Sigmoid colon (tissue), 6 donors: ENCODE measurements at regions not wholly inside any gene's neighbourhood (a gene's known extent, or its start where the extent isn't known, plus 50 kb on each side); places are given as distances from the start of the nearest gene placed in this dataset.
"Not testable (repeated sequence)": the region's sequence is repeated elsewhere in the genome, so short reads cannot be mapped to it uniquely, and the experiment has no call there.

ENCODE experiments used
- DNase-seq: peaks from one replicate; pipeline ENCODE4 v3.0.0-alpha.2; 2019
- H3K27ac ChIP-seq, 4 donors: fragments of 200-600 bp; sonication (generic); one replicate each; pipeline ENCODE4 v1.5.1; 2016 to 2019; ENCODE audit warnings: mild to moderate bottlenecking in 1 of 4
- H3K27me3 ChIP-seq, 3 donors: fragments of 200-600 bp; sonication (generic); one replicate each; pipeline ENCODE4 v1.5.1; 2019; ENCODE audit warnings: mild to moderate bottlenecking in 1 of 3
- H3K36me3 ChIP-seq, 4 donors: fragments of 200-600 bp; sonication (generic); one replicate each; pipeline ENCODE4 v1.5.1; 2016 to 2019
- H3K4me1 ChIP-seq, 4 donors: fragments of 200-600 bp; sonication (generic); one replicate each; pipeline ENCODE4 v1.5.1; 2017 to 2019
- H3K4me3 ChIP-seq, 4 donors: fragments of 200-600 bp; sonication (generic); one replicate each; pipeline ENCODE4 v1.5.1; 2017 to 2019; ENCODE audit warnings: mild to moderate bottlenecking in 2 of 4, moderate library complexity in 1 of 4
- H3K9me3 ChIP-seq, 4 donors: fragments of 200-600 bp in 3 of 4; sonication (generic) in 3 of 4; one replicate each; pipeline versions ENCODE4 v1.5.1 to v1.6.1; 2013 to 2019
- WGBS, 2 donors: extraction: QIAGEN DNeasy Blood & Tissue Kit; methylation state at CpG; one replicate each; pipeline ENCODE4 v1.1.7; 2013; 5-methylcytosine and 5-hydroxymethylcytosine counted together
- intact Hi-C: fragments of 100-400 bp; cut with DNase I; formaldehyde crosslinking; loops from one replicate; pipeline ENCODE4 v1.15.1; 2023
- donor health status: healthy with polysubstance abuse.
- donor health status: healthy.

- 56 to 59% methylated on average over 1 of the region's 1 CpG for WGBS, 2 donors
- intact Hi-C loops, H3K36me3 ChIP-seq, H3K4me1 ChIP-seq, DNase-seq, H3K4me3 ChIP-seq, H3K27ac ChIP-seq, H3K27me3 ChIP-seq: not testable (repeated sequence)
- peaks cover 0 to 12% (median 0%) of the 10 kb centered on the region in 4 donors for H3K9me3 ChIP-seq
These were observed 661.5 kb upstream of the TPTE start for GRCh38 chr21:9859865-9860264.

- H3K9me3 ChIP-seq = peaks cover 0 to 12% (median 2%) of the 10 kb centered on the region in 4 donors
- 63 to 66% methylated on average over 4 of the region's 4 CpGs for WGBS, 2 donors
- H3K36me3 ChIP-seq, intact Hi-C loops, DNase-seq, H3K27ac ChIP-seq, H3K4me3 ChIP-seq, H3K4me1 ChIP-seq, H3K27me3 ChIP-seq: not testable (repeated sequence)
These were observed 658.9 kb upstream of the TPTE start for GRCh38 chr21:9862456-9862855.

- DNase-seq, H3K4me3 ChIP-seq, H3K27ac ChIP-seq, H3K36me3 ChIP-seq, H3K27me3 ChIP-seq, intact Hi-C loops, H3K9me3 ChIP-seq, H3K4me1 ChIP-seq: not testable (repeated sequence)
- WGBS, 2 donors = 78 to 81% methylated on average over 1 of the region's 1 CpG
These were observed 653.6 kb upstream of the TPTE start for GRCh38 chr21:9867815-9868214.

GRCh38 chr21:9873096-9873495 lies 648.3 kb upstream of the TPTE start:
- not testable (repeated sequence) for H3K27ac ChIP-seq
- 65 to 68% methylated on average over 8 of the region's 8 CpGs for WGBS, 2 donors

GRCh38 chr21:9874136-9874535 lies 647.2 kb upstream of the TPTE start:
- H3K4me3 ChIP-seq, H3K9me3 ChIP-seq, H3K27me3 ChIP-seq, DNase-seq, intact Hi-C loops, H3K27ac ChIP-seq, H3K4me1 ChIP-seq, H3K36me3 ChIP-seq: not testable (repeated sequence)
- 53 to 58% methylated on average over 5 of the region's 5 CpGs for WGBS, 2 donors

More at GRCh38 chr21:9873096-9873495, 648.3 kb upstream of the TPTE start:
- H3K4me1 ChIP-seq, H3K27me3 ChIP-seq, intact Hi-C loops, DNase-seq, H3K9me3 ChIP-seq, H3K4me3 ChIP-seq, H3K36me3 ChIP-seq: not testable (repeated sequence)

GRCh38 chr21:9881430-9881829 lies 640.0 kb upstream of the TPTE start:
- H3K36me3 ChIP-seq, H3K4me3 ChIP-seq, DNase-seq, intact Hi-C loops, H3K27me3 ChIP-seq, H3K27ac ChIP-seq, H3K4me1 ChIP-seq: not testable (repeated sequence)
- 59 to 66% methylated on average over 4 of the region's 4 CpGs for WGBS, 2 donors
- H3K9me3 ChIP-seq = peaks cover 0 to 15% (median 2%) of the 10 kb centered on the region in 4 donors

GRCh38 chr21:9883047-9883446 lies 638.3 kb upstream of the TPTE start:
- H3K4me1 ChIP-seq, H3K4me3 ChIP-seq, intact Hi-C loops, H3K27ac ChIP-seq, H3K36me3 ChIP-seq, DNase-seq, H3K27me3 ChIP-seq: not testable (repeated sequence)
- H3K9me3 ChIP-seq = peaks cover 0 to 15% (median 2%) of the 10 kb centered on the region in 4 donors
- WGBS, 2 donors = 26 to 32% methylated on average over 2 of the region's 2 CpGs

GRCh38 chr21:9883571-9884282 lies 637.7 kb upstream of the TPTE start:
- peaks cover 0 to 15% (median 2%) of the 10 kb centered on the region in 4 donors for H3K9me3 ChIP-seq
- H3K4me3 ChIP-seq, H3K36me3 ChIP-seq, DNase-seq, H3K4me1 ChIP-seq, H3K27me3 ChIP-seq, H3K27ac ChIP-seq, intact Hi-C loops: not testable (repeated sequence)
- WGBS, 2 donors = 57 to 64% methylated on average over 2 of the region's 2 CpGs

GRCh38 chr21:9888500-9888899 lies 632.9 kb upstream of the TPTE start:
- DNase-seq, H3K4me3 ChIP-seq: not testable (repeated sequence)

GRCh38 chr21:9903579-9903978 lies 617.8 kb upstream of the TPTE start:
- DNase-seq, H3K27me3 ChIP-seq, H3K36me3 ChIP-seq, H3K4me3 ChIP-seq, H3K4me1 ChIP-seq, intact Hi-C loops, H3K27ac ChIP-seq: not testable (repeated sequence)
- H3K9me3 ChIP-seq = peaks cover 0 to 11% (median 0%) of the 10 kb centered on the region in 4 donors
- 56 to 61% methylated on average over 3 of the region's 3 CpGs for whole genome bisulfite sequencing, 2 donors

More at GRCh38 chr21:9888500-9888899, 632.9 kb upstream of the TPTE start:
- intact Hi-C loops, H3K9me3 ChIP-seq, H3K36me3 ChIP-seq, H3K27ac ChIP-seq, H3K27me3 ChIP-seq, H3K4me1 ChIP-seq: not testable (repeated sequence)
- 66 to 68% methylated on average over 6 of the region's 6 CpGs for WGBS, 2 donors

GRCh38 chr21:9914135-9914534 lies 607.2 kb upstream of the TPTE start:
- H3K36me3 ChIP-seq, H3K27ac ChIP-seq, intact Hi-C loops, H3K4me3 ChIP-seq, H3K4me1 ChIP-seq, H3K27me3 ChIP-seq, DNase-seq, H3K9me3 ChIP-seq: not testable (repeated sequence)
- WGBS, 2 donors = 33 to 51% methylated on average over 5 of the region's 5 CpGs

- H3K36me3 ChIP-seq, H3K4me3 ChIP-seq, intact Hi-C loops, DNase-seq, H3K27ac ChIP-seq, H3K27me3 ChIP-seq, H3K4me1 ChIP-seq, H3K9me3 ChIP-seq: not testable (repeated sequence)
- 37 to 44% methylated on average over 1 of the region's 1 CpG for WGBS, 2 donors
These were observed 601.9 kb upstream of the TPTE start for GRCh38 chr21:9919446-9919845.

- H3K4me1 ChIP-seq, H3K4me3 ChIP-seq, intact Hi-C loops, H3K27me3 ChIP-seq, H3K27ac ChIP-seq, H3K36me3 ChIP-seq, H3K9me3 ChIP-seq: not testable (repeated sequence)
- 69 to 72% methylated on average over 7 of the region's 7 CpGs for WGBS, 2 donors
- peak; percentile 26 for DNase-seq
These were observed 577.7 kb upstream of the TPTE start for GRCh38 chr21:9943639-9944038.
